ENCODE measurements at regions not wholly inside any gene's neighbourhood (a gene's known extent, or its start where the extent isn't known, plus 50 kb on each side); places are given as distances from the start of the nearest gene placed in this dataset.

DNA sequence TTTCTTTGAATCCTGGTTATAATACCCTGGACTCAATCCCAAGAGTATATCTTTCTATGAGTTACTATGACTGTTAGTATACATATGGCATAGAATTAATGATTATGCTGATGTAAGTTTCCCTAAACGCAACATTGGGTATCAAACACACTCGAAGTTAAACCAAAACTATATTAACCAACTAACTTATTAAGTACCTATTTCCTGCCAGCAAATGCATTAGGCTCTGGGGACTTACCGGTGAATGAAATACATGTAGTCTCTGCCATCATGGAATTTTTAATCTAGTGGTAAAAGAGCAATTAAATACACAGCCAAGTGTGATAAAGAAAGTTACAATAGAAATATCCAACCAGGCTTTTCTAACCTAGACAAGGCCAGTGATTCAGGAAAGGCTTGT, 193.6 kb upstream of the ADGRL2 start:
- no peak for DNase-seq (ENCODE audit: extremely low spot score)
- no peaks in the 10 kb centered on the region for H3K4me1 ChIP-seq
- no peaks in the 10 kb centered on the region for H3K9me3 ChIP-seq
- no peaks in the 10 kb centered on the region for H3K27me3 ChIP-seq
- no peak for TF ChIP-seq CTCF (IDR thresholded peaks at IDR 0.05)
- no peak for TF ChIP-seq POLR2AphosphoS5 (IDR thresholded peaks at IDR 0.05)
- no peak for TF ChIP-seq EP300 (IDR thresholded peaks at IDR 0.05)
- no peak for TF ChIP-seq POLR2A (IDR thresholded peaks at IDR 0.05; ENCODE audit: low read depth)
- WGBS: 90% methylated on average over 3 of the region's 3 CpGs
- no peak overlapping the region for H3K4me3 ChIP-seq
- H3K27ac ChIP-seq (replicated peaks in 1 of 4): no peak overlapping the region
- intact Hi-C loops (cut with DNase I): no loop called here
- H3K36me3 ChIP-seq: no peaks in the 10 kb centered on the region

DNA sequence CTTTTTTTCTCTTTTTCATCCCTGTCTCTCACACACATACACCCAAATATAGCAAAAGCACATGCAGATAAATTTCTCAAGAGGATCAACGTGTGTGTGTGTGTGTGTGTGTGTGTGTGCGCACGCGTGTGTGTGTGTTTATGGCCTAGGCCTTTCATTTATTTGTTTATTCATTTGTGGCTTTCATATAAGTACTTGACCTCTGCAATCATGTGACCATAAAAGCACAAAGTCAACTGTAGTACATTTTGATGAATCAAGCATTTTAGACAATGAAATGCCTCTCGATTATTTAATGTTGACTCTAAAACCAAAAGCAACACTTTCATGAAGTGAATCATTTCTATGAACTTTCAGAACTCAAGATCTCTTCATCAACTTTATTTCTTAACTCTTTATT, 194.1 kb upstream of the ADGRL2 start:
- no peak for DNase-seq (ENCODE audit: extremely low spot score)
- Histone ChIP-seq H3K4me1 (no peaks in the 10 kb centered on the region), H3K36me3 (no peaks in the 10 kb centered on the region), H3K27me3 (no peaks in the 10 kb centered on the region), H3K9me3 (no peaks in the 10 kb centered on the region), H3K27ac (replicated peaks in 1 of 4) (no peak overlapping the region), H3K4me3 (no peak overlapping the region)
- 88% methylated on average over 5 of the region's 5 CpGs for WGBS
- intact Hi-C loops (cut with DNase I): no loop called here
- TF ChIP-seq POLR2AphosphoS5 (IDR thresholded peaks at IDR 0.05): no peak
- TF ChIP-seq EP300 (IDR thresholded peaks at IDR 0.05): no peak
- TF ChIP-seq POLR2A (IDR thresholded peaks at IDR 0.05; ENCODE audit: low read depth): no peak
- TF ChIP-seq CTCF (IDR thresholded peaks at IDR 0.05): no peak

GRCh38 chr1:81605023-81605422, 195.7 kb upstream of the ADGRL2 start:
- Histone ChIP-seq H3K4me3 (no peak overlapping the region), H3K27ac (replicated peaks in 1 of 4) (no peak overlapping the region), H3K36me3 (no peaks in the 10 kb centered on the region), H3K27me3 (no peaks in the 10 kb centered on the region), H3K9me3 (no peaks in the 10 kb centered on the region), H3K4me1 (peaks cover 0 to 5% (median 0%) of the 10 kb centered on the region in 4 donors)
- intact Hi-C loops (cut with DNase I): no loop called here
- no peak for TF ChIP-seq CTCF (IDR thresholded peaks at IDR 0.05)
- no peak for TF ChIP-seq EP300 (IDR thresholded peaks at IDR 0.05)
- TF ChIP-seq POLR2A (IDR thresholded peaks at IDR 0.05; ENCODE audit: low read depth): no peak
- TF ChIP-seq POLR2AphosphoS5 (IDR thresholded peaks at IDR 0.05): no peak
- DNase-seq (ENCODE audit: extremely low spot score): no peak

- Histone ChIP-seq H3K4me1 (peaks cover 0 to 5% (median 0%) of the 10 kb centered on the region in 4 donors), H3K27me3 (no peaks in the 10 kb centered on the region), H3K4me3 (no peak overlapping the region), H3K9me3 (no peaks in the 10 kb centered on the region), H3K27ac (replicated peaks in 1 of 4) (no peak overlapping the region), H3K36me3 (no peaks in the 10 kb centered on the region)
- TF ChIP-seq POLR2A (IDR thresholded peaks at IDR 0.05; ENCODE audit: low read depth): no peak
- TF ChIP-seq EP300 (IDR thresholded peaks at IDR 0.05): no peak
- TF ChIP-seq CTCF (IDR thresholded peaks at IDR 0.05): no peak
- TF ChIP-seq POLR2AphosphoS5 (IDR thresholded peaks at IDR 0.05): no peak
- DNase-seq (ENCODE audit: extremely low spot score): no peak
- intact Hi-C loops (cut with DNase I): no loop called here
- WGBS: 64% methylated on average over 3 of the region's 3 CpGs
These were observed 199.7 kb upstream of the ADGRL2 start for GRCh38 chr1:81600878-81601622.

DNA sequence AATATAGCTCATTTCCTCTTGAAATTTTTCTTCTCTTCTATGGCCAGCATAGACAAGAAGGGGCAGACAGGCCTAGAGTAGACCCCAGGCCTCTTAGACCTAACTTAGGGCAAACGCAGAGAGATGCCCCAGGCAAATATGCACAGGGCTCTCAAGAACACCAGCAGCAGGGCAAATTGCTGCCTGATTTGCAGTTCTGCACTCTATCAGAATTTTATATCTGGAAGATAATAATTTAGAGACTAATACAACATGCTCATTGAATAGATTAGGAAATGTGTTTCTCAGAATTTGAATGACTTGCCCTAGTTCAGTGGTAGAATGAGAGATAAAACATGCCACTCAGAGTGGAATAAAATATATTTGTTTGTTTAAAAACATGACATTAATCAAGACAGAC, 200.4 kb upstream of the ADGRL2 start:
- Histone ChIP-seq H3K36me3 (no peaks in the 10 kb centered on the region), H3K9me3 (no peaks in the 10 kb centered on the region), H3K4me3 (no peak overlapping the region), H3K27ac (replicated peaks in 1 of 4) (no peak overlapping the region), H3K27me3 (no peaks in the 10 kb centered on the region), H3K4me1 (peaks cover 0 to 5% (median 0%) of the 10 kb centered on the region in 4 donors)
- DNase-seq (ENCODE audit: extremely low spot score): no peak
- 95% methylated on average over 1 of the region's 1 CpG for WGBS
- intact Hi-C loops (cut with DNase I): no loop called here
- no peak for TF ChIP-seq POLR2A (IDR thresholded peaks at IDR 0.05; ENCODE audit: low read depth)
